ENCODE measurements at regions not wholly inside any gene's neighbourhood (a gene's known extent, or its start where the extent isn't known, plus 50 kb on each side); places are given as distances from the start of the nearest gene placed in this dataset.

DNA sequence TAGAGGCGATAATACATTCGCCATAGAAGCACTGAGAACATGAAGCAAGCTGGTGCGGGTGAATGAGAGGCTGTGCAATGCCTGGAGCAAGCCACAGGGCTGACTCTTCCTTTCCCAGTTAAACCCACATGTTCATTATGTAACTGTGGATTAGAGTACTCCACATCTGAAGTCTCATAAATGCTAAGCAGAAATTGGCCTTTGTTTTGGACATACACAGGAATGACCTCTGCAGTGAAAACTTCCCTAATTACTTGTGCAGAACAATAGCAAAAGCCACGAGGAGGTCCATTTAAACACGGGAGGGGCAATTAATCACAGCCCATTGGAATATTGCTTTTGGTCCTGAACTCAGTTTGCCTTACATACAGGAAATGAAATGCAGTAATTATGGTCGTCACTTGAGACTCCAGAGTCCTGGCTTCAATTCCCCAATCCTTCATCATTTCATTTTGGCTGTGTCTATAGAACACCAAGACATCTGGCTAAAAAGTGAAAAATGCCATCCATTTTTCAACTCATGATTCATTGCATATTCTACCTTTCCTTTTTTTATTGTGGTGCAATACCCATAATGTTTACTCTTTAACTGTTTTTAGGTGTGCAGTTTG, 78.7 kb upstream of the CXCL12 start:
- TF ChIP-seq, protein P1, sequence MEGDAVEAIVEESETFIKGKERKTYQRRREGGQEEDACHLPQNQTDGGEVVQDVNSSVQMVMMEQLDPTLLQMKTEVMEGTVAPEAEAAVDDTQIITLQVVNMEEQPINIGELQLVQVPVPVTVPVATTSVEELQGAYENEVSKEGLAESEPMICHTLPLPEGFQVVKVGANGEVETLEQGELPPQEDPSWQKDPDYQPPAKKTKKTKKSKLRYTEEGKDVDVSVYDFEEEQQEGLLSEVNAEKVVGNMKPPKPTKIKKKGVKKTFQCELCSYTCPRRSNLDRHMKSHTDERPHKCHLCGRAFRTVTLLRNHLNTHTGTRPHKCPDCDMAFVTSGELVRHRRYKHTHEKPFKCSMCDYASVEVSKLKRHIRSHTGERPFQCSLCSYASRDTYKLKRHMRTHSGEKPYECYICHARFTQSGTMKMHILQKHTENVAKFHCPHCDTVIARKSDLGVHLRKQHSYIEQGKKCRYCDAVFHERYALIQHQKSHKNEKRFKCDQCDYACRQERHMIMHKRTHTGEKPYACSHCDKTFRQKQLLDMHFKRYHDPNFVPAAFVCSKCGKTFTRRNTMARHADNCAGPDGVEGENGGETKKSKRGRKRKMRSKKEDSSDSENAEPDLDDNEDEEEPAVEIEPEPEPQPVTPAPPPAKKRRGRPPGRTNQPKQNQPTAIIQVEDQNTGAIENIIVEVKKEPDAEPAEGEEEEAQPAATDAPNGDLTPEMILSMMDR (IDR thresholded peaks at IDR 0.05; ENCODE audit: low read depth, low read length, missing control alignments) = no peak
- H3K27me3 ChIP-seq (replicated peaks) = no peaks in the 10 kb centered on the region
- H3K36me3 ChIP-seq (replicated peaks) = no peaks in the 10 kb centered on the region
- H3K4me3 ChIP-seq (ENCODE audit: low read depth, low read length) = no peak overlapping the region
- in situ Hi-C loops (cut with HindIII; ENCODE audit: low pct_ligation_motif_present, low sequenced_read_pairs) = no loop called here
- H3K27ac ChIP-seq = no peak overlapping the region
- DNase-seq = no peak

DNA sequence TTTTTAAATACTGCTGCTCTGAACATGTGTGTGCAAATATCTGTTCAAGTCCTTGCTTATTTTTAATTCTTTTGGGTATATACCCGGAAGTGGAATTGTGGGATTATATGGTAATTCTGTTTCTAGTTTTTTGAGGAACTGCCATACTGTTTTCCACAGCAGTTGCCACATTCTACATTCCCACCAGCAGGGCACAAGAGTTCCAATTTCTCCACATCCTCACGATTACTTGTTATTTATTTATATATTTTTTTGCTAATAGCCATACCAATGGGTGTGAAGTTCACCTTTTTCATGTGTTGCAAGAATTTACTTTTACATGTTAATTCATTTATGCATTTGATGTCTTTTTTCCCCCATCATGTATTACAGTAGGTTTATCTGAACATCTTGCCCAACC, 79.6 kb upstream of the CXCL12 start:
- Histone ChIP-seq H3K27ac (no peak overlapping the region), H3K36me3 (replicated peaks) (no peaks in the 10 kb centered on the region), H3K4me3 (ENCODE audit: low read depth, low read length) (no peak overlapping the region), H3K27me3 (replicated peaks) (no peaks in the 10 kb centered on the region)
- TF ChIP-seq, protein P1 (IDR thresholded peaks at IDR 0.05; ENCODE audit: low read depth, low read length, missing control alignments) = no peak
- in situ Hi-C loops (cut with HindIII; ENCODE audit: low pct_ligation_motif_present, low sequenced_read_pairs) = no loop called here
- no peak for DNase-seq

DNA sequence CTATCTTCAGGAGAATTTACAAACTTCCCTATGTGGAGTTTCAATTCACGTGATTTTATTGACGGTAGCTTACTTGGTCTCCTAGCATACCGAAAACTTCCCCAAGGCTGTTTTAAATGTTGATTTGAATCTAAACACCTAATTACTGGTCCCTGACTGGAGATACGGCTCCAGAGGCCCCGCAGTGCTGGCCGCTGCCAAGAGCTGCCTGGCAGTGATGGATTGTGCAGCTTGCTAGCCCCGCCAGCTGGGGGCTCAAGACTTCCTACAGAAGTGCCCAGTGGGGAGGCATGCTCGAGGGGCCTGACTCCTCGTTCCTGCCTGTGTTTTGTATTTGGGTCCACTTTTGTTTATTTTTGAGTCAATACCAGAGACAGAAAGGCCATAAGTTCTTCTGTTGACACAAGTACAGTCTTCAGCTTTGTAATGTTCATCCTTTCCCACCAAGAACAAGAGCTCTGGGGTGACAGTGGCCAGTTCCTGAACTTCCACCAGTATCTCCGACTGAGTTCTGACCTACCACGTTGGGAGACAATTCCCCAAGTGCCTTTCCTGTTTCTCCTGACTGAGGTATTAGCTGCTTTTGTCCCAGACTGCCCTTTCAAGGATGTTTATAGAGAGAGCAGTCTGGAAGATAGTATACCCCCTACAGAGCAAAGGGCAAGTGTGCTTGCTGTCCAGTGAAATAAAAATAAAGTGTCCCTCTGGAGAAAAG, 80.7 kb upstream of the CXCL12 start:
- Histone ChIP-seq H3K27ac (peak overlapping the region; percentile 28), H3K27me3 (replicated peaks) (no peaks in the 10 kb centered on the region), H3K36me3 (replicated peaks) (no peaks in the 10 kb centered on the region), H3K4me3 (ENCODE audit: low read depth, low read length) (no peak overlapping the region)
- DNase-seq = no peak
- in situ Hi-C loops (cut with HindIII; ENCODE audit: low pct_ligation_motif_present, low sequenced_read_pairs) = no loop called here
- TF ChIP-seq, protein P1 (IDR thresholded peaks at IDR 0.05; ENCODE audit: low read depth, low read length, missing control alignments) = peak; percentile 32

DNA sequence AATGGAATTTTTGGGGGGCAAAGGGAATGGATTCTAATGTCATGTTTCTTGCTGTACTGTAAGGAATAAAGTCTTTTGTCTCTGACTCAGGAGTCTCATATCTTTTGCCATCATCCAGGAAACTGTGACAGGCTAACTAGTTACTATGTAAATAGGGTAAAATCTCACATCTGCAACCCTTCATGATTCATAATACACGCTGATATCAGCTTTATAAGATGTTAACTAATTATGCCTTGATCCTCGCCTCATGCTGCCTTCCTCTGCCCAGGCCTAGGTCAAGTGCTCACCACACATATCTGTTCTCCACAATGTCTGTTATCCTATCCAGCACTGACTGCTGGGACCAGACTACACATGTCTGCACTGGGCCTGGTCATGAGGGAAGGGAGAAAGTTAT, 81.3 kb upstream of the CXCL12 start:
- in situ Hi-C loops (cut with HindIII; ENCODE audit: low pct_ligation_motif_present, low sequenced_read_pairs) = no loop called here
- TF ChIP-seq, protein P1 (IDR thresholded peaks at IDR 0.05; ENCODE audit: low read depth, low read length, missing control alignments) = no peak
- peak; percentile 49 for DNase-seq
- Histone ChIP-seq H3K36me3 (replicated peaks) (no peaks in the 10 kb centered on the region), H3K27me3 (replicated peaks) (no peaks in the 10 kb centered on the region), H3K27ac (peak overlapping the region; percentile 28), H3K4me3 (ENCODE audit: low read depth, low read length) (no peak overlapping the region)

DNA sequence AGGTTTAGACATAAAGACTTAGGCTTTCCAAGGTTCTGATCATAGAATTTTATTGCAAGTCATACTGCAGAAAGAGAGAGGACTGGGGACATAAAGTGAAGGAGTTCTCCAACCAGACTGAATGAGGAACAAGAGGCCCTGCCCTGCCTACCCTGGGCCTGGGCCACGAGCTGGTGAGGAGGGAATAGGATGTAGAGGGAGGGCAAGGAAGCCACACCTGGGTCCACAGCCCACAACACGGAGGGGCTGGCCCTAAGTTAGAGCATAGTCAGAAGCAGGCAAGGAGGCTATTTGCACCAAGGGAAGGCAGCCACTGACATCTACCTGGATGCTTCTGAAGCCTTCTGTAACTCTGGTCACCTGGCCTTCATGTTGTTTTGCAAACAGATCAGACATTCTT, 82.2 kb upstream of the CXCL12 start:
- no peaks in the 10 kb centered on the region for H3K36me3 ChIP-seq (replicated peaks)
- TF ChIP-seq, protein P1 (IDR thresholded peaks at IDR 0.05; ENCODE audit: low read depth, low read length, missing control alignments) = no peak
- H3K27me3 ChIP-seq (replicated peaks) = no peaks in the 10 kb centered on the region
- in situ Hi-C loops (cut with HindIII; ENCODE audit: low pct_ligation_motif_present, low sequenced_read_pairs) = no loop called here
- no peak overlapping the region for H3K4me3 ChIP-seq (ENCODE audit: low read depth, low read length)
- H3K27ac ChIP-seq = no peak overlapping the region
- no peak for DNase-seq
